ENCODE measurements at regions not wholly inside any gene's neighbourhood (a gene's known extent, or its start where the extent isn't known, plus 50 kb on each side); places are given as distances from the start of the nearest gene placed in this dataset.
A peak's percentile ranks its signal among the peaks of the same experiment; 100 is the strongest.
"Not testable (repeated sequence)": the region's sequence is repeated elsewhere in the genome, so short reads cannot be mapped to it uniquely, and the experiment has no call there.

- not testable (repeated sequence) for H3K27ac ChIP-seq (ENCODE audit: low read depth, low read length); H3K4me3 ChIP-seq (ENCODE audit: low read depth, low read length); DNase-seq (ENCODE audit: low read depth in 4 of 6, low spot score in 6 of 6); H3K4me1 ChIP-seq (ENCODE audit: control insufficient read depth, insufficient read depth, low read length); H3K27me3 ChIP-seq (ENCODE audit: control insufficient read depth, insufficient read depth, low read length); H3K36me3 ChIP-seq (ENCODE audit: control insufficient read depth, insufficient read depth, low read length); H3K9me3 ChIP-seq (ENCODE audit: control insufficient read depth, insufficient read depth, low read length)
- 82% methylated on average over 12 of the region's 14 CpGs for WGBS (ENCODE audit: insufficient coverage)
These were observed 2067.0 kb upstream of the CDH6 start for GRCh38 chr5:29126462-29126861.

GRCh38 chr5:29122306-29122705 lies 2071.2 kb upstream of the CDH6 start:
- 85% methylated on average over 2 of the region's 2 CpGs for WGBS (ENCODE audit: insufficient coverage)
- DNase-seq (ENCODE audit: low read depth in 4 of 6, low spot score in 6 of 6), result peak in 1 of 6 donors; percentile 3
- H3K9me3 ChIP-seq (ENCODE audit: control insufficient read depth, insufficient read depth, low read length), result no peaks in the 10 kb centered on the region
- H3K27me3 ChIP-seq (ENCODE audit: control insufficient read depth, insufficient read depth, low read length), result no peaks in the 10 kb centered on the region
- no peaks in the 10 kb centered on the region for H3K36me3 ChIP-seq (ENCODE audit: control insufficient read depth, insufficient read depth, low read length)
- H3K4me3 ChIP-seq (ENCODE audit: low read depth, low read length), result no peak overlapping the region
- no peaks in the 10 kb centered on the region for H3K4me1 ChIP-seq (ENCODE audit: control insufficient read depth, insufficient read depth, low read length)
- no peak overlapping the region for H3K27ac ChIP-seq (ENCODE audit: low read depth, low read length)

- no peak overlapping the region for H3K27ac ChIP-seq (ENCODE audit: low read depth, low read length)
- H3K4me3 ChIP-seq (ENCODE audit: low read depth, low read length), result no peak overlapping the region
- no peaks in the 10 kb centered on the region for H3K4me1 ChIP-seq (ENCODE audit: control insufficient read depth, insufficient read depth, low read length)
- H3K9me3 ChIP-seq (ENCODE audit: control insufficient read depth, insufficient read depth, low read length), result peaks cover 1% of the 10 kb centered on the region
- no peaks in the 10 kb centered on the region for H3K27me3 ChIP-seq (ENCODE audit: control insufficient read depth, insufficient read depth, low read length)
- no peak for DNase-seq (ENCODE audit: low read depth in 4 of 6, low spot score in 6 of 6)
- H3K36me3 ChIP-seq (ENCODE audit: control insufficient read depth, insufficient read depth, low read length), result no peaks in the 10 kb centered on the region
These were observed 2076.0 kb upstream of the CDH9 start for GRCh38 chr5:29114331-29114768.

- WGBS (ENCODE audit: insufficient coverage), result no CpG with 5 or more reads among the region's 2 CpGs
- Histone ChIP-seq H3K27me3 (ENCODE audit: control insufficient read depth, insufficient read depth, low read length) (no peaks in the 10 kb centered on the region), H3K4me3 (ENCODE audit: low read depth, low read length) (no peak overlapping the region), H3K9me3 (ENCODE audit: control insufficient read depth, insufficient read depth, low read length) (peaks cover 1% of the 10 kb centered on the region), H3K36me3 (ENCODE audit: control insufficient read depth, insufficient read depth, low read length) (no peaks in the 10 kb centered on the region), H3K27ac (ENCODE audit: low read depth, low read length) (no peak overlapping the region), H3K4me1 (ENCODE audit: control insufficient read depth, insufficient read depth, low read length) (no peaks in the 10 kb centered on the region)
- DNase-seq (ENCODE audit: low read depth in 4 of 6, low spot score in 6 of 6), result no peak
These were observed 2075.1 kb upstream of the CDH9 start for GRCh38 chr5:29113516-29113915.

- Histone ChIP-seq H3K4me1 (ENCODE audit: control insufficient read depth, insufficient read depth, low read length) (no peaks in the 10 kb centered on the region), H3K9me3 (ENCODE audit: control insufficient read depth, insufficient read depth, low read length) (no peaks in the 10 kb centered on the region), H3K27ac (ENCODE audit: low read depth, low read length) (no peak overlapping the region), H3K36me3 (ENCODE audit: control insufficient read depth, insufficient read depth, low read length) (no peaks in the 10 kb centered on the region), H3K27me3 (ENCODE audit: control insufficient read depth, insufficient read depth, low read length) (no peaks in the 10 kb centered on the region), H3K4me3 (ENCODE audit: low read depth, low read length) (no peak overlapping the region)
- no CpG with 5 or more reads among the region's 3 CpGs for WGBS (ENCODE audit: insufficient coverage)
- no peak for DNase-seq (ENCODE audit: low read depth in 4 of 6, low spot score in 6 of 6)
These were observed 2061.2 kb upstream of the CDH9 start for GRCh38 chr5:29099585-29099984.

- no peak overlapping the region for H3K4me3 ChIP-seq (ENCODE audit: low read depth, low read length)
- no peaks in the 10 kb centered on the region for H3K27me3 ChIP-seq (ENCODE audit: control insufficient read depth, insufficient read depth, low read length)
- WGBS (ENCODE audit: insufficient coverage), result no CpG with 5 or more reads among the region's 1 CpG
- DNase-seq (ENCODE audit: low read depth in 4 of 6, low spot score in 6 of 6), result no peak
- no peak overlapping the region for H3K27ac ChIP-seq (ENCODE audit: low read depth, low read length)
- H3K4me1 ChIP-seq (ENCODE audit: control insufficient read depth, insufficient read depth, low read length), result no peaks in the 10 kb centered on the region
- H3K36me3 ChIP-seq (ENCODE audit: control insufficient read depth, insufficient read depth, low read length), result no peaks in the 10 kb centered on the region
- no peaks in the 10 kb centered on the region for H3K9me3 ChIP-seq (ENCODE audit: control insufficient read depth, insufficient read depth, low read length)
These were observed 2051.3 kb upstream of the CDH9 start for GRCh38 chr5:29089591-29090130.

- Histone ChIP-seq H3K4me3 (ENCODE audit: low read depth, low read length) (no peak overlapping the region), H3K27ac (ENCODE audit: low read depth, low read length) (no peak overlapping the region), H3K36me3 (ENCODE audit: control insufficient read depth, insufficient read depth, low read length) (no peaks in the 10 kb centered on the region), H3K27me3 (ENCODE audit: control insufficient read depth, insufficient read depth, low read length) (no peaks in the 10 kb centered on the region), H3K9me3 (ENCODE audit: control insufficient read depth, insufficient read depth, low read length) (no peaks in the 10 kb centered on the region), H3K4me1 (ENCODE audit: control insufficient read depth, insufficient read depth, low read length) (no peaks in the 10 kb centered on the region)
- DNase-seq (ENCODE audit: low read depth in 4 of 6, low spot score in 6 of 6), result no peak
- 92% methylated on average over 2 of the region's 2 CpGs for WGBS (ENCODE audit: insufficient coverage)
These were observed 2046.8 kb upstream of the CDH9 start for GRCh38 chr5:29085142-29085541.

GRCh38 chr5:29079771-29080170 lies 2041.4 kb upstream of the CDH9 start:
- 40% methylated on average over 1 of the region's 3 CpGs for WGBS (ENCODE audit: insufficient coverage)
- no peak overlapping the region for H3K4me3 ChIP-seq (ENCODE audit: low read depth, low read length)
- no peak for DNase-seq (ENCODE audit: low read depth in 4 of 6, low spot score in 6 of 6)
- no peaks in the 10 kb centered on the region for H3K4me1 ChIP-seq (ENCODE audit: control insufficient read depth, insufficient read depth, low read length)
- no peaks in the 10 kb centered on the region for H3K27me3 ChIP-seq (ENCODE audit: control insufficient read depth, insufficient read depth, low read length)
- no peaks in the 10 kb centered on the region for H3K36me3 ChIP-seq (ENCODE audit: control insufficient read depth, insufficient read depth, low read length)
- no peaks in the 10 kb centered on the region for H3K9me3 ChIP-seq (ENCODE audit: control insufficient read depth, insufficient read depth, low read length)
- no peak overlapping the region for H3K27ac ChIP-seq (ENCODE audit: low read depth, low read length)

- no peaks in the 10 kb centered on the region for H3K27me3 ChIP-seq (ENCODE audit: control insufficient read depth, insufficient read depth, low read length)
- WGBS (ENCODE audit: insufficient coverage), result 19% methylated on average over 2 of the region's 5 CpGs
- no peak overlapping the region for H3K27ac ChIP-seq (ENCODE audit: low read depth, low read length)
- DNase-seq (ENCODE audit: low read depth in 4 of 6, low spot score in 6 of 6), result no peak
- H3K9me3 ChIP-seq (ENCODE audit: control insufficient read depth, insufficient read depth, low read length), result no peaks in the 10 kb centered on the region
- no peaks in the 10 kb centered on the region for H3K36me3 ChIP-seq (ENCODE audit: control insufficient read depth, insufficient read depth, low read length)
- H3K4me1 ChIP-seq (ENCODE audit: control insufficient read depth, insufficient read depth, low read length), result no peaks in the 10 kb centered on the region
- no peak overlapping the region for H3K4me3 ChIP-seq (ENCODE audit: low read depth, low read length)
These were observed 2039.1 kb upstream of the CDH9 start for GRCh38 chr5:29077451-29077850.

- H3K4me1 ChIP-seq (ENCODE audit: control insufficient read depth, insufficient read depth, low read length), result no peaks in the 10 kb centered on the region
- no peak for DNase-seq (ENCODE audit: low read depth in 4 of 6, low spot score in 6 of 6)
- H3K9me3 ChIP-seq (ENCODE audit: control insufficient read depth, insufficient read depth, low read length), result no peaks in the 10 kb centered on the region
- H3K27ac ChIP-seq (ENCODE audit: low read depth, low read length), result no peak overlapping the region
- H3K36me3 ChIP-seq (ENCODE audit: control insufficient read depth, insufficient read depth, low read length), result no peaks in the 10 kb centered on the region
- H3K27me3 ChIP-seq (ENCODE audit: control insufficient read depth, insufficient read depth, low read length), result no peaks in the 10 kb centered on the region
- WGBS (ENCODE audit: insufficient coverage), result 60% methylated on average over 1 of the region's 2 CpGs
- H3K4me3 ChIP-seq (ENCODE audit: low read depth, low read length), result no peak overlapping the region
These were observed 2030.7 kb upstream of the CDH9 start for GRCh38 chr5:29069104-29069402.

Data from spinal cord (tissue), 9 donors.